IMR-90 (cell line): ENCODE measurements at regions not wholly inside any gene's neighbourhood (a gene's known extent, or its start where the extent isn't known, plus 50 kb on each side); places are given as distances from the start of the nearest gene placed in this dataset.

Source experiments
- ATAC-seq: fragments of 200-7000 bp; cut with Tn5 transposase; 2 replicates; pipeline ENCODE4 v1.9.1; 2020; ENCODE audit warnings: low read depth, mild to moderate bottlenecking, moderate library complexity
- BruUV-seq: library from RNA; stranded (reverse); fragments of 400-500 nt; replicated peaks from 2 replicates; lab custom pipeline; 2021; lab: Mats Ljungman, UMichigan
- CTCF ChIA-PET: fragments of 300-600 bp; formaldehyde crosslinking; extraction: SDS; loops from one replicate; lab custom pipeline; 2021; ENCODE audit warnings: antibody characterized with exemption; lab: Yijun Ruan, JAX
- POLR2A ChIA-PET: fragments of 300-600 bp; sonication (Branson Sonifier 250); formaldehyde crosslinking; loops from one replicate; lab custom pipeline; 2022; ENCODE audit warnings: antibody characterized with exemption; ENCODE audit not compliant: unreplicated experiment; lab: Charles Lee
- DNase-seq: peaks from one replicate; pipeline ENCODE4 v3.0.0; 2013
- H2AFZ ChIP-seq: replicated peaks from 2 replicates; pipeline ENCODE3; 2013; ENCODE audit warnings: low read length, mild to moderate bottlenecking; ENCODE audit not compliant: poor library complexity
- H2AK5ac ChIP-seq: 2 replicates; pipeline ENCODE4 v1.6.1; 2013; ENCODE audit warnings: low read depth, low read length, inconsistent platforms
- H2AK9ac ChIP-seq: replicated peaks from 2 replicates; pipeline ENCODE3; 2013; ENCODE audit warnings: mild to moderate bottlenecking, low read depth, low read length, moderate library complexity; ENCODE audit not compliant: poor library complexity
- H2BK120ac ChIP-seq: 2 replicates; pipeline ENCODE4 v1.6.1; 2013; ENCODE audit warnings: low read depth, low read length, inconsistent platforms
- H2BK15ac ChIP-seq: 3 replicates; pipeline ENCODE4 v1.6.1; 2013; ENCODE audit warnings: low read depth, low read length, inconsistent platforms
- H2BK20ac ChIP-seq: 2 replicates; pipeline ENCODE4 v1.6.1; 2013; ENCODE audit warnings: low read depth, mild to moderate bottlenecking, inconsistent platforms, low read length, moderate library complexity
- H2BK5ac ChIP-seq: 2 replicates; pipeline ENCODE4 v1.6.1; 2013; ENCODE audit warnings: mild to moderate bottlenecking, low read depth, low read length, inconsistent platforms; ENCODE audit not compliant: poor library complexity, severe bottlenecking
- H3K14ac ChIP-seq: replicated peaks from 2 replicates; pipeline ENCODE4 v1.6.1; 2013; ENCODE audit warnings: low read depth, low read length, inconsistent platforms
- H3K18ac ChIP-seq: 2 replicates; pipeline ENCODE4 v1.6.1; 2013; ENCODE audit warnings: low read depth, low read length, control low read depth
- H3K23ac ChIP-seq: 2 replicates; pipeline ENCODE4 v1.6.1; 2013; ENCODE audit warnings: low read depth, low read length, inconsistent platforms
- H3K27ac ChIP-seq: 2 replicates; pipeline ENCODE4 v1.5.1; 2013; ENCODE audit warnings: mild to moderate bottlenecking, control low read depth, low read length; ENCODE audit not compliant: insufficient read depth
- H3K27me3 ChIP-seq: 2 replicates; pipeline ENCODE4 v1.6.1; 2013; ENCODE audit warnings: low read length; ENCODE audit not compliant: control insufficient read depth, insufficient read depth
- H3K36me3 ChIP-seq: 2 replicates; pipeline ENCODE4 v1.6.1; 2013; ENCODE audit warnings: low read length, mixed read lengths; ENCODE audit not compliant: control insufficient read depth, insufficient read depth
- H3K4ac ChIP-seq: 2 replicates; pipeline ENCODE4 v1.6.1; 2013; ENCODE audit warnings: low read depth, low read length, inconsistent platforms
- H3K4me1 ChIP-seq: 2 replicates; pipeline ENCODE4 v1.6.1; 2013; ENCODE audit warnings: low read length, mixed read lengths; ENCODE audit not compliant: control insufficient read depth, insufficient read depth
- H3K4me2 ChIP-seq: 2 replicates; pipeline ENCODE4 v1.6.1; 2013; ENCODE audit warnings: low read depth, mild to moderate bottlenecking, control low read depth, low read length, moderate library complexity
- H3K4me3 ChIP-seq: 2 replicates; pipeline ENCODE4 v1.5.1; 2013; ENCODE audit warnings: low read depth, mild to moderate bottlenecking, control low read depth, low read length, moderate library complexity; ENCODE audit not compliant: insufficient read depth
- H3K56ac ChIP-seq: 2 replicates; pipeline ENCODE4 v1.6.1; 2013; ENCODE audit warnings: low read length, inconsistent platforms; ENCODE audit not compliant: insufficient read depth; ENCODE audit errors: extremely low read depth
- H3K79me1 ChIP-seq, 2 experiments: 2 replicates each; pipeline ENCODE4 v1.6.1; 2013; ENCODE audit warnings: low read length in 2 of 2, inconsistent platforms in 1 of 2, low read depth in 1 of 2
- H3K9ac ChIP-seq: 2 replicates; pipeline ENCODE4 v1.6.1; 2013; ENCODE audit warnings: low read depth, low read length, control low read depth
- H3K9me1 ChIP-seq: 2 replicates; pipeline ENCODE4 v1.6.1; 2013; ENCODE audit warnings: low read length, inconsistent platforms; ENCODE audit not compliant: insufficient read depth
- H3K9me3 ChIP-seq: 2 replicates; pipeline ENCODE4 v1.6.1; 2013; ENCODE audit warnings: low read length; ENCODE audit not compliant: control insufficient read depth, insufficient read depth
- H4K20me1 ChIP-seq: 2 replicates; pipeline ENCODE4 v1.6.1; 2013; ENCODE audit warnings: low read length, inconsistent platforms; ENCODE audit not compliant: insufficient read depth
- H4K5ac ChIP-seq: 2 replicates; pipeline ENCODE4 v1.6.1; 2013; ENCODE audit warnings: mild to moderate bottlenecking, low read depth, low read length, control low read depth
- H4K8ac ChIP-seq, 2 experiments: 2 replicates each; pipeline ENCODE4 v1.6.1; 2013; ENCODE audit warnings: low read depth in 2 of 2, low read length in 2 of 2, control low read depth in 1 of 2, inconsistent platforms in 1 of 2
- H4K91ac ChIP-seq: 2 replicates; pipeline ENCODE4 v1.6.1; 2013; ENCODE audit warnings: low read depth, low read length, inconsistent platforms; ENCODE audit not compliant: insufficient read depth
- BHLHE40 ChIP-seq: fragments of 150-350 bp; IDR thresholded peaks from 2 replicates; pipeline ENCODE4 v1.6.1; 2016; ENCODE audit warnings: mild to moderate bottlenecking, low read depth, low read length
- CEBPB ChIP-seq: IDR thresholded peaks from 2 replicates; pipeline ENCODE4 v1.6.1; 2012; ENCODE audit warnings: low read depth, low read length, improper control_type of control experiment
- FOS ChIP-seq: fragments of 150-350 bp; IDR thresholded peaks from 2 replicates; pipeline ENCODE4 v1.6.1; 2016; ENCODE audit warnings: low read depth, low read length
- MAZ ChIP-seq: IDR thresholded peaks from 2 replicates; pipeline ENCODE4 v1.6.1; 2012; ENCODE audit warnings: low read depth, mild to moderate bottlenecking, low read length, improper control_type of control experiment, moderate library complexity, borderline replicate concordance
- MXI1 ChIP-seq: IDR thresholded peaks from 2 replicates; pipeline ENCODE4 v1.6.1; 2012; ENCODE audit warnings: low read depth, mild to moderate bottlenecking, low read length, moderate library complexity, borderline replicate concordance
- NFE2L2 ChIP-seq: fragments of 150-350 bp; IDR thresholded peaks from 2 replicates; pipeline ENCODE4 v1.6.1; 2016; ENCODE audit warnings: low read depth, mild to moderate bottlenecking, low read length
- RAD21 ChIP-seq: IDR thresholded peaks from 2 replicates; pipeline ENCODE4 v1.6.1; 2012; ENCODE audit warnings: low read length, improper control_type of control experiment
- RFX5 ChIP-seq: IDR thresholded peaks from 2 replicates; pipeline ENCODE4 v1.8.0; 2012; ENCODE audit warnings: low read depth, mild to moderate bottlenecking, low read length, moderate library complexity
- SMC3 ChIP-seq: fragments of 150-350 bp; IDR thresholded peaks from 2 replicates; pipeline ENCODE4 v1.6.1; 2016; ENCODE audit warnings: low read depth, mild to moderate bottlenecking, antibody characterized with exemption, low read length, moderate library complexity
- dilution Hi-C: fragments of 300-500 bp; cut with HindIII; formaldehyde crosslinking; loops from one replicate; pipeline ENCODE4 v1.14.3; 2018; ENCODE audit warnings: low sequenced_read_pairs; ENCODE audit not compliant: unreplicated experiment
- in situ Hi-C: fragments of 300-500 bp; cut with MboI; formaldehyde crosslinking; loops from 3 replicates; pipeline ENCODE4 v1.14.3; 2019; ENCODE audit warnings: low sequenced_read_pairs, inconsistent platforms, mixed read lengths
- intact Hi-C: fragments of 100-400 bp; cut with micrococcal nuclease; formaldehyde crosslinking; loops from 2 replicates; pipeline ENCODE4 v1.10.0; 2022
- TF ChIP-seq, protein P1 (sequence below): fragments of 150-350 bp; IDR thresholded peaks from 2 replicates; pipeline ENCODE4 v1.6.1; 2017; ENCODE audit warnings: mild to moderate bottlenecking, antibody characterized with exemption, low read length, low read depth
- TF ChIP-seq, protein P2 (sequence below): conservative IDR thresholded peaks from 2 replicates; pipeline ENCODE4 v1.5.1; 2012; ENCODE audit warnings: mild to moderate bottlenecking, low read depth, low read length, improper control_type of control experiment

GRCh38 chr2:186328838-186329237 lies 157.2 kb upstream of the ZC3H15 start:
- Histone ChIP-seq H3K79me1 (no peaks in the 10 kb centered on the region), H3K4me3 (no peak overlapping the region), H2BK120ac (no peak overlapping the region), H3K27ac (no peak overlapping the region), H3K9me3 (no peaks in the 10 kb centered on the region), H4K20me1 (no peaks in the 10 kb centered on the region), H3K4me1 (no peaks in the 10 kb centered on the region), H3K56ac (no peak overlapping the region), H3K36me3 (no peaks in the 10 kb centered on the region), H3K18ac (no peak overlapping the region), H3K4me2 (no peak overlapping the region), H2AK9ac (no peak overlapping the region), H3K14ac (no peak overlapping the region), H2BK15ac (no peak overlapping the region), H3K9ac (no peak overlapping the region), H3K9me1 (no peaks in the 10 kb centered on the region), H2AFZ (no peak overlapping the region), H4K5ac (no peak overlapping the region), H2BK20ac (no peak overlapping the region), H2BK5ac (no peak overlapping the region), H3K4ac (no peak overlapping the region), H3K27me3 (no peaks in the 10 kb centered on the region), H3K23ac (no peak overlapping the region), H4K91ac (no peak overlapping the region), H2AK5ac (no peak overlapping the region), H4K8ac (no peak overlapping the region)
- BruUV-seq = no TSS peak
- dilution Hi-C loops = no loop called here
- intact Hi-C loops = no loop called here
- ATAC-seq = no peak
- TF ChIP-seq MAZ = no peak
- no peak for TF ChIP-seq BHLHE40
- no peak for TF ChIP-seq NFE2L2
- TF ChIP-seq, protein P1, sequence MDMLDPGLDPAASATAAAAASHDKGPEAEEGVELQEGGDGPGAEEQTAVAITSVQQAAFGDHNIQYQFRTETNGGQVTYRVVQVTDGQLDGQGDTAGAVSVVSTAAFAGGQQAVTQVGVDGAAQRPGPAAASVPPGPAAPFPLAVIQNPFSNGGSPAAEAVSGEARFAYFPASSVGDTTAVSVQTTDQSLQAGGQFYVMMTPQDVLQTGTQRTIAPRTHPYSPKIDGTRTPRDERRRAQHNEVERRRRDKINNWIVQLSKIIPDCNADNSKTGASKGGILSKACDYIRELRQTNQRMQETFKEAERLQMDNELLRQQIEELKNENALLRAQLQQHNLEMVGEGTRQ = no peak
- no peak for TF ChIP-seq RFX5
- TF ChIP-seq, protein P2, sequence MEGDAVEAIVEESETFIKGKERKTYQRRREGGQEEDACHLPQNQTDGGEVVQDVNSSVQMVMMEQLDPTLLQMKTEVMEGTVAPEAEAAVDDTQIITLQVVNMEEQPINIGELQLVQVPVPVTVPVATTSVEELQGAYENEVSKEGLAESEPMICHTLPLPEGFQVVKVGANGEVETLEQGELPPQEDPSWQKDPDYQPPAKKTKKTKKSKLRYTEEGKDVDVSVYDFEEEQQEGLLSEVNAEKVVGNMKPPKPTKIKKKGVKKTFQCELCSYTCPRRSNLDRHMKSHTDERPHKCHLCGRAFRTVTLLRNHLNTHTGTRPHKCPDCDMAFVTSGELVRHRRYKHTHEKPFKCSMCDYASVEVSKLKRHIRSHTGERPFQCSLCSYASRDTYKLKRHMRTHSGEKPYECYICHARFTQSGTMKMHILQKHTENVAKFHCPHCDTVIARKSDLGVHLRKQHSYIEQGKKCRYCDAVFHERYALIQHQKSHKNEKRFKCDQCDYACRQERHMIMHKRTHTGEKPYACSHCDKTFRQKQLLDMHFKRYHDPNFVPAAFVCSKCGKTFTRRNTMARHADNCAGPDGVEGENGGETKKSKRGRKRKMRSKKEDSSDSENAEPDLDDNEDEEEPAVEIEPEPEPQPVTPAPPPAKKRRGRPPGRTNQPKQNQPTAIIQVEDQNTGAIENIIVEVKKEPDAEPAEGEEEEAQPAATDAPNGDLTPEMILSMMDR = no peak
- no peak for TF ChIP-seq MXI1
- no peak for TF ChIP-seq RAD21
- no peak for TF ChIP-seq CEBPB
- no peak for TF ChIP-seq SMC3
- TF ChIP-seq FOS = no peak
- POLR2A ChIA-PET = no interaction called here
- in situ Hi-C loops = no loop called here
- DNase-seq = no peak
- CTCF ChIA-PET = no interaction called here
